Psoas muscle (tissue), 7 donors: ENCODE measurements at regions not wholly inside any gene's neighbourhood (a gene's known extent, or its start where the extent isn't known, plus 50 kb on each side); places are given as distances from the start of the nearest gene placed in this dataset.

ENCODE experiments used
- ATAC-seq, 4 donors: fragments of 200-7000 bp; cut with Tn5 transposase; one replicate each; pipeline ENCODE4 v1.9.1; 2020; ENCODE audit warnings: moderate library complexity in 3 of 4, mild to moderate bottlenecking in 2 of 4
- DNase-seq, 2 donors: peaks; one replicate each; pipeline ENCODE4 v3.0.0-alpha.2; 2020
- H3K27ac ChIP-seq: fragments of 200-600 bp; one replicate; pipeline ENCODE4 v1.8.0; 2022
- H3K27me3 ChIP-seq, 3 donors: fragments of 200-600 bp in 1 of 3; one replicate each; pipeline versions ENCODE4 v1.6.1 to v1.8.0; 2013 to 2022; ENCODE audit warnings: low read length in 2 of 3, mild to moderate bottlenecking in 2 of 3, moderate library complexity in 1 of 3; ENCODE audit not compliant: insufficient read depth in 3 of 3
- H3K36me3 ChIP-seq, 2 donors: fragments of 200-600 bp in 1 of 2; one replicate each; pipeline versions ENCODE4 v1.6.1 to v1.8.0; 2013 to 2022; ENCODE audit warnings: low read depth in 1 of 2, mild to moderate bottlenecking in 1 of 2, moderate library complexity in 1 of 2; ENCODE audit not compliant: insufficient read depth in 1 of 2
- H3K4me1 ChIP-seq: fragments of 200-600 bp; one replicate; pipeline ENCODE4 v1.8.0; 2022
- H3K4me3 ChIP-seq: fragments of 200-600 bp; one replicate; pipeline ENCODE4 v1.8.0; 2022; ENCODE audit warnings: mild to moderate bottlenecking
- H3K9me3 ChIP-seq: fragments of 200-600 bp; one replicate; pipeline ENCODE4 v1.8.0; 2022
- CTCF ChIP-seq: fragments of 200-600 bp; IDR thresholded peaks from one replicate; pipeline ENCODE4 v1.8.0; 2022; ENCODE audit warnings: antibody characterized with exemption
- WGBS, 3 donors: extraction: QIAGEN DNeasy Blood & Tissue Kit; methylation state at CpG; one replicate each; pipeline versions ENCODE4 v1.1.6 to v1.1.7; 2013; 5-methylcytosine and 5-hydroxymethylcytosine counted together
- intact Hi-C, 2 donors: fragments of 100-400 bp; cut with DNase I; formaldehyde crosslinking; loops; one replicate each; pipeline versions ENCODE4 v1.11.0 to v1.14.2; 2022
- donor health status: healthy with polysubstance abuse.
- donor health status: DM: no; HTN: no; CAD: no; lungs with moderate emphysema.
- donor health status: Bipolar disorder and iron deficiency.
- donor health status: healthy.
- donor health status: DM: yes; HTN: yes; CAD: no.
- donor health status: DM: no; HTN: no; CAD: no.
- donor health status: DM: yes; HTN: yes; CAD: no.

GRCh38 chr12:24020397-24021163 is 71.1 kb upstream of the SOX5 start:
- Histone ChIP-seq H3K27ac (no peak overlapping the region), H3K4me3 (no peak overlapping the region), H3K9me3 (no peaks in the 10 kb centered on the region), H3K36me3 (no peaks in the 10 kb centered on the region), H3K4me1 (no peaks in the 10 kb centered on the region), H3K27me3 (no peaks in the 10 kb centered on the region)
- no peak for DNase-seq
- no peak for ATAC-seq
- 72 to 75% (median 72%) methylated on average over 11 of the region's 11 CpGs for WGBS, 3 donors
- no peak for TF ChIP-seq CTCF
- intact Hi-C loops: no loop called here

GRCh38 chr12:24015833-24016160 is 66.3 kb upstream of the SOX5 start:
- 79 to 87% (median 86%) methylated on average over 2 of the region's 2 CpGs for WGBS, 3 donors
- intact Hi-C loops: no loop called here
- no peak overlapping the region for H3K4me3 ChIP-seq
- no peaks in the 10 kb centered on the region for H3K27me3 ChIP-seq
- ATAC-seq (no peak), DNase-seq (no peak)
- H3K36me3 ChIP-seq: no peaks in the 10 kb centered on the region
- no peak overlapping the region for H3K27ac ChIP-seq
- no peaks in the 10 kb centered on the region for H3K9me3 ChIP-seq
- no peaks in the 10 kb centered on the region for H3K4me1 ChIP-seq
- TF ChIP-seq CTCF: no peak

- WGBS, 3 donors: 70 to 77% (median 71%) methylated on average over 10 of the region's 10 CpGs
- no peaks in the 10 kb centered on the region for H3K4me1 ChIP-seq
- H3K27ac ChIP-seq: no peak overlapping the region
- intact Hi-C loops: no loop called here
- H3K36me3 ChIP-seq: no peaks in the 10 kb centered on the region
- H3K9me3 ChIP-seq: no peaks in the 10 kb centered on the region
- DNase-seq (no peak), ATAC-seq (no peak)
- no peak for TF ChIP-seq CTCF
- H3K4me3 ChIP-seq: no peak overlapping the region
- H3K27me3 ChIP-seq: no peaks in the 10 kb centered on the region
Measured at GRCh38 chr12:24014915-24015832, 65.7 kb upstream of the SOX5 start.

- no peak overlapping the region for H3K27ac ChIP-seq
- intact Hi-C loops: no loop called here
- no peaks in the 10 kb centered on the region for H3K9me3 ChIP-seq
- no peak overlapping the region for H3K4me3 ChIP-seq
- no peaks in the 10 kb centered on the region for H3K4me1 ChIP-seq
- 80 to 84% (median 81%) methylated on average over 4 of the region's 4 CpGs for WGBS, 3 donors
- ATAC-seq (no peak), DNase-seq (no peak)
- TF ChIP-seq CTCF: no peak
- H3K36me3 ChIP-seq: no peaks in the 10 kb centered on the region
- no peaks in the 10 kb centered on the region for H3K27me3 ChIP-seq
Measured at GRCh38 chr12:24014240-24014639, 64.8 kb upstream of the SOX5 start.
